ENCODE measurements at regions not wholly inside any gene's neighbourhood (a gene's known extent, or its start where the extent isn't known, plus 50 kb on each side); places are given as distances from the start of the nearest gene placed in this dataset.

- H3K4me1 Mint-ChIP-seq: no peaks in the 10 kb centered on the region
- Histone ChIP-seq H3K4me3 (ENCODE audit: low read length) (no peak overlapping the region), H3K27ac (ENCODE audit: low read length) (no peak overlapping the region), H3K36me3 (ENCODE audit: control insufficient read depth, insufficient read depth, low read length) (no peaks in the 10 kb centered on the region), H3K9me3 (ENCODE audit: control insufficient read depth, insufficient read depth, low read length) (peaks cover 2% of the 10 kb centered on the region), H3K27me3 (ENCODE audit: control insufficient read depth, insufficient read depth, low read length) (no peaks in the 10 kb centered on the region), H3K4me1 (ENCODE audit: control insufficient read depth, insufficient read depth, low read length) (peaks cover 3% of the 10 kb centered on the region)
- DNase-seq (no peak), ATAC-seq (no peak)
- no peaks in the 10 kb centered on the region for H3K36me3 Mint-ChIP-seq
- H3K27me3 Mint-ChIP-seq (ENCODE audit: low read depth in 2 of 2): peaks cover 6 to 7% of the 10 kb centered on the region in 2 donors
- no peak overlapping the region for H3K27ac Mint-ChIP-seq
- intact Hi-C loops (cut with micrococcal nuclease): no loop called here
- no peaks in the 10 kb centered on the region for H3K9me3 Mint-ChIP-seq
- 91% methylated on average over 6 of the region's 6 CpGs for WGBS (ENCODE audit: insufficient coverage)
- no peak for TF ChIP-seq CTCF (IDR thresholded peaks at IDR 0.05)
- no peak overlapping the region for H3K4me3 Mint-ChIP-seq
These were observed 73.5 kb upstream of the DHRSX start for GRCh38 chrX:2574271-2574670.

DNA sequence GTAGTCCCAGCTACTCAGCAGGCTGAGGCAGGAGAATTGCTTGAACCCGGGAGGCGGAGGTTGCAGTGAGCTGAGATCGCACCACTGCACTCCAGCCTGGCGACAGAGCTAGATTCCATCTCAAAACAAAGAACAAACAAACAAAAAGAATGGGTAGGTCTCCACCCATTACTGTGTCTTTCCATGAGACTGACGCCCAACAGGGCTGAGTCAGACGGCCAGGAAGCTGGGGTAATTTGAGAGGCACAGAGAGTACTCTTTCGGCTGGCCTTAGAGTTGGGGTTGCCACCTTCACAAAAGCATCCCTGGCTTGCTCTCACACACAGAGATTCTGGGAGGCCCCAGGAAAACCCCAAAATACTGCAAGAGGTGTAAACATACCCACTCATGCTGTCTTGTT lies 72.0 kb upstream of the DHRSX start:
- H3K4me3 ChIP-seq (ENCODE audit: low read length): no peak overlapping the region
- no peaks in the 10 kb centered on the region for H3K4me1 ChIP-seq (ENCODE audit: control insufficient read depth, insufficient read depth, low read length)
- ATAC-seq (no peak), DNase-seq (no peak)
- H3K9me3 Mint-ChIP-seq: peaks cover 2% of the 10 kb centered on the region in 2 donors
- H3K4me1 Mint-ChIP-seq: no peaks in the 10 kb centered on the region
- H3K27me3 ChIP-seq (ENCODE audit: control insufficient read depth, insufficient read depth, low read length): no peaks in the 10 kb centered on the region
- no peaks in the 10 kb centered on the region for H3K36me3 Mint-ChIP-seq
- peaks cover 2% of the 10 kb centered on the region for H3K9me3 ChIP-seq (ENCODE audit: control insufficient read depth, insufficient read depth, low read length)
- H3K27ac ChIP-seq (ENCODE audit: low read length): no peak overlapping the region
- WGBS (ENCODE audit: insufficient coverage): 88% methylated on average over 7 of the region's 7 CpGs
- intact Hi-C loops (cut with micrococcal nuclease): no loop called here
- H3K4me3 Mint-ChIP-seq: no peak overlapping the region
- no peak for TF ChIP-seq CTCF (IDR thresholded peaks at IDR 0.05)
- no peak overlapping the region for H3K27ac Mint-ChIP-seq
- H3K36me3 ChIP-seq (ENCODE audit: control insufficient read depth, insufficient read depth, low read length): no peaks in the 10 kb centered on the region
- peaks cover 0 to 3% of the 10 kb centered on the region in 2 donors for H3K27me3 Mint-ChIP-seq (ENCODE audit: low read depth in 2 of 2)

DNA sequence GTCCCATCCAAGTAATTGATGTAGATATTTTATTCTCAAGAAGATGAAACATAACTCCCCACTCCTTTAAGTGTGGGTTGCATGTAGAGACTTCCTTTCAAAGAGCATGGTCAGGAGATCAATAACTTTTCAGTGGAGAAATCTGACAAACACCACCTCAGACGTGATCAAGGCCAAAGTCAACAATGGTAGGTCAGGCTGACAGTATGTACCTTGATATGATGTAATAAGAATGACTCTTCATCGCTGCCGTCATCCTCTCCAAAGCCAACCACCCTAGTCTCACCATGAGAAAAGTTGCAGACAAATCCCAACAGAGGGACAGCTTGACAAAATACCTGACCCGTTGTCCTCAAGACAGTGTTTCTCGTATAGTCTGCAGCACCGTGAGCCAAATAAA lies 67.3 kb upstream of the DHRSX start:
- H3K9me3 Mint-ChIP-seq: peaks cover 2% of the 10 kb centered on the region in 2 donors
- Histone ChIP-seq H3K36me3 (ENCODE audit: control insufficient read depth, insufficient read depth, low read length) (no peaks in the 10 kb centered on the region), H3K27me3 (ENCODE audit: control insufficient read depth, insufficient read depth, low read length) (no peaks in the 10 kb centered on the region), H3K9me3 (ENCODE audit: control insufficient read depth, insufficient read depth, low read length) (peaks cover 2% of the 10 kb centered on the region), H3K4me3 (ENCODE audit: low read length) (no peak overlapping the region), H3K4me1 (ENCODE audit: control insufficient read depth, insufficient read depth, low read length) (no peaks in the 10 kb centered on the region), H3K27ac (ENCODE audit: low read length) (no peak overlapping the region)
- H3K27ac Mint-ChIP-seq: no peak overlapping the region
- no peak for TF ChIP-seq CTCF (IDR thresholded peaks at IDR 0.05)
- WGBS (ENCODE audit: insufficient coverage): 96% methylated on average over 6 of the region's 6 CpGs
- H3K4me1 Mint-ChIP-seq: no peaks in the 10 kb centered on the region
- no peak overlapping the region for H3K4me3 Mint-ChIP-seq
- intact Hi-C loops (cut with micrococcal nuclease): no loop called here
- DNase-seq (no peak), ATAC-seq (no peak)
- H3K36me3 Mint-ChIP-seq: no peaks in the 10 kb centered on the region
- H3K27me3 Mint-ChIP-seq (ENCODE audit: low read depth in 2 of 2): peaks cover 0 to 3% of the 10 kb centered on the region in 2 donors

- H3K27ac Mint-ChIP-seq: no peak overlapping the region
- DNase-seq (no peak), ATAC-seq (no peak)
- TF ChIP-seq CTCF (IDR thresholded peaks at IDR 0.05): no peak
- 95% methylated on average over 8 of the region's 8 CpGs for WGBS (ENCODE audit: insufficient coverage)
- no peak overlapping the region for H3K27ac ChIP-seq (ENCODE audit: low read length)
- H3K36me3 Mint-ChIP-seq: no peaks in the 10 kb centered on the region
- no peaks in the 10 kb centered on the region for H3K4me1 ChIP-seq (ENCODE audit: control insufficient read depth, insufficient read depth, low read length)
- peaks cover 2% of the 10 kb centered on the region in 2 donors for H3K9me3 Mint-ChIP-seq
- no peaks in the 10 kb centered on the region for H3K36me3 ChIP-seq (ENCODE audit: control insufficient read depth, insufficient read depth, low read length)
- no peak overlapping the region for H3K4me3 Mint-ChIP-seq
- H3K4me1 Mint-ChIP-seq: no peaks in the 10 kb centered on the region
- peaks cover 2% of the 10 kb centered on the region for H3K9me3 ChIP-seq (ENCODE audit: control insufficient read depth, insufficient read depth, low read length)
- peaks cover 0 to 3% of the 10 kb centered on the region in 2 donors for H3K27me3 Mint-ChIP-seq (ENCODE audit: low read depth in 2 of 2)
- intact Hi-C loops (cut with micrococcal nuclease): no loop called here
- no peaks in the 10 kb centered on the region for H3K27me3 ChIP-seq (ENCODE audit: control insufficient read depth, insufficient read depth, low read length)
- no peak overlapping the region for H3K4me3 ChIP-seq (ENCODE audit: low read length)
These were observed 65.3 kb upstream of the DHRSX start for GRCh38 chrX:2566055-2566454.

All from natural killer cell (primary cell).